ENCODE measurements at regions not wholly inside any gene's neighbourhood (a gene's known extent, or its start where the extent isn't known, plus 50 kb on each side); places are given as distances from the start of the nearest gene placed in this dataset.

- Histone ChIP-seq H3K27ac (ENCODE audit: control insufficient read depth, insufficient read depth, low read length) (no peak overlapping the region), H3K4me1 (ENCODE audit: control insufficient read depth, extremely low read depth, insufficient read depth, low read length) (no peaks in the 10 kb centered on the region), H3K9me1 (ENCODE audit: control insufficient read depth, extremely low read depth, insufficient read depth, low read length) (no peaks in the 10 kb centered on the region), H3K36me3 (ENCODE audit: control insufficient read depth in 2 of 2, extremely low read depth in 1 of 2, insufficient read depth in 2 of 2, low read length in 2 of 2) (no peaks in the 10 kb centered on the region), H3K4me3 (ENCODE audit: control insufficient read depth in 2 of 3, extremely low read depth in 1 of 3, insufficient read depth in 2 of 3, low read depth in 1 of 3, low read length in 3 of 3) (no peak overlapping the region), H3K9ac (ENCODE audit: control insufficient read depth, extremely low read depth, insufficient read depth, low read length) (no peak overlapping the region), H4K20me1 (ENCODE audit: control insufficient read depth, extremely low read depth, insufficient read depth, low read length) (no peaks in the 10 kb centered on the region), H3K4me2 (ENCODE audit: control insufficient read depth, extremely low read depth, insufficient read depth, low read depth, low read length) (no peak overlapping the region), H3K9me3 (ENCODE audit: control insufficient read depth, low read depth, low read length) (no peaks in the 10 kb centered on the region), H3K79me2 (ENCODE audit: control insufficient read depth, insufficient read depth, low read length) (no peaks in the 10 kb centered on the region), H3K27me3 (ENCODE audit: control insufficient read depth, extremely low read depth, insufficient read depth, low read length) (no peaks in the 10 kb centered on the region), H2AFZ (ENCODE audit: control insufficient read depth, low read length) (no peak overlapping the region)
- TF ChIP-seq CTCF (optimal IDR thresholded peaks at IDR 0.05 in 1 of 3, IDR thresholded peaks at IDR 0.05 in 1 of 3, conservative IDR thresholded peaks at IDR 0.05 in 1 of 3; ENCODE audit: extremely low read depth in 1 of 3, insufficient read depth in 2 of 3, low read length in 3 of 3): no peak
- dilution Hi-C loops (cut with MboI; ENCODE audit: extremely low pct_ligation_motif_present, low sequenced_read_pairs): no loop called here
- FAIRE-seq: no peak
- no peak for DNase-seq (ENCODE audit: low read depth, low spot score)
Observed at GRCh38 chr13:86986448-86986847, 684.7 kb upstream of the SLITRK5 start.

- H3K9ac ChIP-seq (ENCODE audit: control insufficient read depth, extremely low read depth, insufficient read depth, low read length): no peak overlapping the region
- no peaks in the 10 kb centered on the region for H3K9me1 ChIP-seq (ENCODE audit: control insufficient read depth, extremely low read depth, insufficient read depth, low read length)
- H3K4me3 ChIP-seq (ENCODE audit: control insufficient read depth in 2 of 3, extremely low read depth in 1 of 3, insufficient read depth in 2 of 3, low read depth in 1 of 3, low read length in 3 of 3): no peak overlapping the region
- no peak overlapping the region for H3K4me2 ChIP-seq (ENCODE audit: control insufficient read depth, extremely low read depth, insufficient read depth, low read depth, low read length)
- no peaks in the 10 kb centered on the region for H4K20me1 ChIP-seq (ENCODE audit: control insufficient read depth, extremely low read depth, insufficient read depth, low read length)
- H3K27me3 ChIP-seq (ENCODE audit: control insufficient read depth, extremely low read depth, insufficient read depth, low read length): no peaks in the 10 kb centered on the region
- no peaks in the 10 kb centered on the region for H3K79me2 ChIP-seq (ENCODE audit: control insufficient read depth, insufficient read depth, low read length)
- dilution Hi-C loops (cut with MboI; ENCODE audit: extremely low pct_ligation_motif_present, low sequenced_read_pairs): no loop called here
- no peak overlapping the region for H2AFZ ChIP-seq (ENCODE audit: control insufficient read depth, low read length)
- FAIRE-seq: no peak
- TF ChIP-seq CTCF (optimal IDR thresholded peaks at IDR 0.05 in 1 of 3, IDR thresholded peaks at IDR 0.05 in 1 of 3, conservative IDR thresholded peaks at IDR 0.05 in 1 of 3; ENCODE audit: extremely low read depth in 1 of 3, insufficient read depth in 2 of 3, low read length in 3 of 3): no peak
- no peak for TF ChIP-seq EZH2 (IDR thresholded peaks at IDR 0.05; ENCODE audit: low read length)
- no peak overlapping the region for H3K27ac ChIP-seq (ENCODE audit: control insufficient read depth, insufficient read depth, low read length)
- peaks cover 2% of the 10 kb centered on the region for H3K9me3 ChIP-seq (ENCODE audit: control insufficient read depth, low read depth, low read length)
- no peaks in the 10 kb centered on the region for H3K36me3 ChIP-seq (ENCODE audit: control insufficient read depth in 2 of 2, extremely low read depth in 1 of 2, insufficient read depth in 2 of 2, low read length in 2 of 2)
- no peaks in the 10 kb centered on the region for H3K4me1 ChIP-seq (ENCODE audit: control insufficient read depth, extremely low read depth, insufficient read depth, low read length)
- DNase-seq (ENCODE audit: low read depth, low spot score): no peak
Observed at GRCh38 chr13:86992251-86992650, 678.9 kb upstream of the SLITRK5 start.
